ENCODE measurements at regions not wholly inside any gene's neighbourhood (a gene's known extent, or its start where the extent isn't known, plus 50 kb on each side); places are given as distances from the start of the nearest gene placed in this dataset.

DNA sequence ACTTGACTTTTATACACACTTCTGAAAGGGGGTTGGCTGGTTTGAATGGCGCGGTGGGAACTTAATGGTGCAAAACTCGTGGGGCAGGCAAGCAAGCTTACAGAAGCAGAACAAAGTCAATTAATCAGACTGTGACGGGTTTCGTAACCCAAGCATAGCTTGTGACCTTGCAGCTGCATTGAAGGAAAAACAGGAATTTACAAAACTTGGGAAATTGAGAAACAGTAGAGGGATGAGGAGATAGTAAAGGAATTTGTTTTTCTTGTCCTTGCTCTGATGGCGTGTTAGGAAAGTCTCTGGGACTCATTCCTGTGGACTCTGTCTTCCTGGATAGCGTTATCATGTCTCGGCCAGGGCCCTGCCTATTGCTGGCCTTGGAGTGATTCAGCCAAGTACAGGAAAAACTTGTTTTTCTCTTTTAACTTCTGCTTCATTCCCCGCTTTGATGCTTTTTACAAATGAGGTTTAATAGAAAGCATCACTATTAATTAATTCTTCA is 220.0 kb upstream of the KCND2 start:
- ChIA-PET POLR2A (ENCODE audit: low non-redundant PET) (no interaction called here), CTCF (no interaction called here)
- H3K4me1 ChIP-seq (ENCODE audit: insufficient read depth, low read length, poor library complexity, severe bottlenecking), result no peaks in the 10 kb centered on the region
- H3K36me3 ChIP-seq (ENCODE audit: insufficient read depth, low read length, poor library complexity, severe bottlenecking), result no peaks in the 10 kb centered on the region
- intact Hi-C loops (cut with micrococcal nuclease; ENCODE audit: unreplicated experiment), result no loop called here
- no TSS peak for BruUV-seq (replicated peaks)
- TF ChIP-seq, protein P1, sequence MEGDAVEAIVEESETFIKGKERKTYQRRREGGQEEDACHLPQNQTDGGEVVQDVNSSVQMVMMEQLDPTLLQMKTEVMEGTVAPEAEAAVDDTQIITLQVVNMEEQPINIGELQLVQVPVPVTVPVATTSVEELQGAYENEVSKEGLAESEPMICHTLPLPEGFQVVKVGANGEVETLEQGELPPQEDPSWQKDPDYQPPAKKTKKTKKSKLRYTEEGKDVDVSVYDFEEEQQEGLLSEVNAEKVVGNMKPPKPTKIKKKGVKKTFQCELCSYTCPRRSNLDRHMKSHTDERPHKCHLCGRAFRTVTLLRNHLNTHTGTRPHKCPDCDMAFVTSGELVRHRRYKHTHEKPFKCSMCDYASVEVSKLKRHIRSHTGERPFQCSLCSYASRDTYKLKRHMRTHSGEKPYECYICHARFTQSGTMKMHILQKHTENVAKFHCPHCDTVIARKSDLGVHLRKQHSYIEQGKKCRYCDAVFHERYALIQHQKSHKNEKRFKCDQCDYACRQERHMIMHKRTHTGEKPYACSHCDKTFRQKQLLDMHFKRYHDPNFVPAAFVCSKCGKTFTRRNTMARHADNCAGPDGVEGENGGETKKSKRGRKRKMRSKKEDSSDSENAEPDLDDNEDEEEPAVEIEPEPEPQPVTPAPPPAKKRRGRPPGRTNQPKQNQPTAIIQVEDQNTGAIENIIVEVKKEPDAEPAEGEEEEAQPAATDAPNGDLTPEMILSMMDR (conservative IDR thresholded peaks at IDR 0.05; ENCODE audit: low read depth, low read length), result no peak
- TF ChIP-seq EZH2 (IDR thresholded peaks at IDR 0.05; ENCODE audit: borderline replicate concordance, low read depth, low read length, poor library complexity, severe bottlenecking), result no peak
- no peak overlapping the region for H3K27ac ChIP-seq (ENCODE audit: low read depth, low read length, poor library complexity, severe bottlenecking)
- H3K9me3 ChIP-seq (ENCODE audit: low read depth, low read length, poor library complexity, severe bottlenecking), result no peaks in the 10 kb centered on the region
- H3K4me3 ChIP-seq (ENCODE audit: low read depth, low read length, poor library complexity, severe bottlenecking), result no peak overlapping the region
- H3K27me3 ChIP-seq (replicated peaks; ENCODE audit: insufficient read depth, low read depth, low read length, poor library complexity), result no peaks in the 10 kb centered on the region
- no peak for DNase-seq (ENCODE audit: low spot score)

DNA sequence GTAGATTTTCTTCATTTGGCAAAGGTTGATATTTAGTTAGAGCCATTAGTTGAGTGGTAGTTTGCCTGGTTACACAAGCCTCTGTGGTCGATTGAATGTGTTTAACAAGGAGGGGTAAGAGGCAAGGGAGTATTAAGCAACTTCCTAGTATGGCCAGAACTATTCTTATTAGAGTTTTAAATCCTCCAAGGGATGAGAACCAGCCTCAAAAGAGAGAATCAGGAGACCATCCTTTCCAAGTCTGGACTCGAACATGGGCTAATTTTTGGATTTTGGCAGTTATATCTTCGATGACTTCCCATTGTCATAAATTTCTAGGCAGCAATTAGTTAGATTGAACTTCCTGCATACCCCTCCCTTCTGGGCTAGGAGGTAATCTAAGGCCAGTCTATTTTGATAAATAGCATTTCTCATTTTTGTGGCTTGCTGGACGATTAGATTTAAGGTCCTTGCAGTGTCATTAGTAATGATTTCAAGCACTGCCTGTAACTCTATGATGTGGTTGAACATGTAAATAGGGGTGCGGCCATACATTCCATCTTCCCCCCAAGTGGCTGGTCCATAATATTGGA is 219.5 kb upstream of the KCND2 start:
- intact Hi-C loops (cut with micrococcal nuclease; ENCODE audit: unreplicated experiment), result no loop called here
- Histone ChIP-seq H3K27me3 (replicated peaks; ENCODE audit: insufficient read depth, low read depth, low read length, poor library complexity) (no peaks in the 10 kb centered on the region), H3K4me1 (ENCODE audit: insufficient read depth, low read length, poor library complexity, severe bottlenecking) (no peaks in the 10 kb centered on the region), H3K9me3 (ENCODE audit: low read depth, low read length, poor library complexity, severe bottlenecking) (no peaks in the 10 kb centered on the region), H3K4me3 (ENCODE audit: low read depth, low read length, poor library complexity, severe bottlenecking) (no peak overlapping the region), H3K36me3 (ENCODE audit: insufficient read depth, low read length, poor library complexity, severe bottlenecking) (no peaks in the 10 kb centered on the region), H3K27ac (ENCODE audit: low read depth, low read length, poor library complexity, severe bottlenecking) (no peak overlapping the region)
- no TSS peak for BruUV-seq (replicated peaks)
- no peak for DNase-seq (ENCODE audit: low spot score)
- ChIA-PET POLR2A (ENCODE audit: low non-redundant PET) (no interaction called here), CTCF (no interaction called here)
- TF ChIP-seq EZH2 (IDR thresholded peaks at IDR 0.05; ENCODE audit: borderline replicate concordance, low read depth, low read length, poor library complexity, severe bottlenecking), result no peak
- TF ChIP-seq, protein P1 (conservative IDR thresholded peaks at IDR 0.05; ENCODE audit: low read depth, low read length), result no peak

DNA sequence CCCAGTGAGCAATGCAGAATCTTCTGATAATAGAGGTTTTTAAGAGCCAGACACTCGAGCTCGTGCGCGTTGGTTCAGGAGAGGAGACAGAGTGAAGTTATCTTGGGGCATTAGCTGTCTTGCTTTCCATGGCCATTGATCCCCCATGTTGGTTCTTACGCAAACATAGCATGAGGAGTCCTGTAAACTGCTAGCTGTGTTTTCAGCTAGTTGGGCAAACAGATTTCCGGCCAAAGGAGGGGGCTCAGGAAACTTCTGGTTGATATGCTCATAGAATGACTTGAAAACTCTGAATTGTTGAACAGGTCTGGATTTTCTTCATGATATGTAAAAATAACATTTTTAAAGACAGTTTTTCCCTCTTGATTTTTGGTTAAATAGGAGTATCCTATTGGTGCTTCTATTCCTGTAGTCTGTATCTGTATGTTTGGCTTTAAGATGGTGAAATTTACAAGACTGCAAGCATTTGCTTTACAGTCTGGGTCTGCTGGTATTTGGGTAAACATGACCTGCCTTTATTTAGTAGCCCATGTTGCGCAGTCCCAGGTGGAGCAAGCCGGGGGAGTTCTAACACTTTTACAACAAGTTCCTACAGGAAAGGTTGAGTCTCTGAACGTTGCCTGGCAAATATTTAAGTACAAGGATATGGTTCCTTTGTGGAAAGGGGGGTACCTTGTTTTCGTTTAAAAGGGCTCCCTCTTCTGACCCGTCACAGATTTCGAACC is 218.4 kb upstream of the KCND2 start:
- no peak for DNase-seq (ENCODE audit: low spot score)
- intact Hi-C loops (cut with micrococcal nuclease; ENCODE audit: unreplicated experiment), result no loop called here
- CTCF ChIA-PET, result no interaction called here
- H3K4me1 ChIP-seq (ENCODE audit: insufficient read depth, low read length, poor library complexity, severe bottlenecking), result no peaks in the 10 kb centered on the region
- H3K4me3 ChIP-seq (ENCODE audit: low read depth, low read length, poor library complexity, severe bottlenecking), result no peak overlapping the region
- no peaks in the 10 kb centered on the region for H3K27me3 ChIP-seq (replicated peaks; ENCODE audit: insufficient read depth, low read depth, low read length, poor library complexity)
- TF ChIP-seq EZH2 (IDR thresholded peaks at IDR 0.05; ENCODE audit: borderline replicate concordance, low read depth, low read length, poor library complexity, severe bottlenecking), result no peak
- TF ChIP-seq, protein P1 (conservative IDR thresholded peaks at IDR 0.05; ENCODE audit: low read depth, low read length), result no peak
- no peaks in the 10 kb centered on the region for H3K36me3 ChIP-seq (ENCODE audit: insufficient read depth, low read length, poor library complexity, severe bottlenecking)
- H3K9me3 ChIP-seq (ENCODE audit: low read depth, low read length, poor library complexity, severe bottlenecking), result no peaks in the 10 kb centered on the region
- POLR2A ChIA-PET (ENCODE audit: low non-redundant PET), result no interaction called here
- BruUV-seq (replicated peaks), result no TSS peak
- H3K27ac ChIP-seq (ENCODE audit: low read depth, low read length, poor library complexity, severe bottlenecking), result no peak overlapping the region

All from A673 (cell line).